HG02870 (cell line): ENCODE measurements at regions not wholly inside any gene's neighbourhood (a gene's known extent, or its start where the extent isn't known, plus 50 kb on each side); places are given as distances from the start of the nearest gene placed in this dataset.

Experiments used
- ATAC-seq: cut with Tn5 transposase; IDR thresholded peaks from one replicate; pipeline ENCODE4 v1.9.1; 2021; ENCODE audit warnings: mild to moderate bottlenecking, moderate library complexity; ENCODE audit not compliant: unreplicated experiment

- ATAC-seq, result no peak
Observed at GRCh38 chr2:149954981-149955600, 367.5 kb upstream of the MMADHC start.

GRCh38 chr2:149953627-149954026 lies 366.1 kb upstream of the MMADHC start:
- ATAC-seq, result no peak

GRCh38 chr2:149931486-149931885 lies 343.9 kb upstream of the MMADHC start:
- ATAC-seq, result no peak

- no peak for ATAC-seq
Observed at GRCh38 chr2:149928011-149928410, 340.4 kb upstream of the MMADHC start.

GRCh38 chr2:149926149-149926548 lies 338.6 kb upstream of the MMADHC start:
- ATAC-seq, result no peak

GRCh38 chr2:149924549-149925213 lies 337.1 kb upstream of the MMADHC start:
- no peak for ATAC-seq

- no peak for ATAC-seq
Observed at GRCh38 chr2:149924028-149924427, 336.5 kb upstream of the MMADHC start.

GRCh38 chr2:149921911-149922616 lies 334.5 kb upstream of the MMADHC start:
- ATAC-seq, result no peak

- no peak for ATAC-seq
Observed at GRCh38 chr2:149920389-149920788, 332.8 kb upstream of the MMADHC start.

- ATAC-seq, result no peak
Observed at GRCh38 chr2:149915151-149915550, 327.6 kb upstream of the MMADHC start.

GRCh38 chr2:149908726-149909683 lies 321.4 kb upstream of the MMADHC start:
- no peak for ATAC-seq

- no peak for ATAC-seq
Observed at GRCh38 chr2:149906886-149907285, 319.3 kb upstream of the MMADHC start.

GRCh38 chr2:149904352-149905175 lies 317.0 kb upstream of the MMADHC start:
- ATAC-seq, result no peak

GRCh38 chr2:149903626-149904025 lies 316.1 kb upstream of the MMADHC start:
- ATAC-seq, result no peak

GRCh38 chr2:149902081-149902480 lies 314.5 kb upstream of the MMADHC start:
- no peak for ATAC-seq

- no peak for ATAC-seq
Observed at GRCh38 chr2:149901231-149901859, 313.8 kb upstream of the MMADHC start.

GRCh38 chr2:149899390-149899789 lies 311.8 kb upstream of the MMADHC start:
- ATAC-seq, result no peak

GRCh38 chr2:149894760-149895159 lies 307.2 kb upstream of the MMADHC start:
- no peak for ATAC-seq

GRCh38 chr2:149894226-149894625 lies 306.7 kb upstream of the MMADHC start:
- no peak for ATAC-seq

- no peak for ATAC-seq
Observed at GRCh38 chr2:149892563-149892962, 305.0 kb upstream of the MMADHC start.
